D721Med (cell line): ENCODE measurements at regions not wholly inside any gene's neighbourhood (a gene's known extent, or its start where the extent isn't known, plus 50 kb on each side); places are given as distances from the start of the nearest gene placed in this dataset.

ENCODE experiments used
- DNase-seq: peaks from one replicate; pipeline ENCODE4 v3.0.0; 2011; ENCODE audit warnings: low spot score; ENCODE audit not compliant: insufficient read length
- FAIRE-seq: peaks from 2 replicates; lab custom pipeline; 2011; peaks lifted over from hg19 to GRCh38; lab: Jason Lieb, UNC
- TF ChIP-seq, protein P1 (sequence below): IDR thresholded peaks from 2 replicates; pipeline ENCODE4 v1.5.1; 2012; ENCODE audit warnings: mild to moderate bottlenecking, control low read depth; ENCODE audit not compliant: insufficient read depth; ENCODE audit errors: missing control alignments

DNA sequence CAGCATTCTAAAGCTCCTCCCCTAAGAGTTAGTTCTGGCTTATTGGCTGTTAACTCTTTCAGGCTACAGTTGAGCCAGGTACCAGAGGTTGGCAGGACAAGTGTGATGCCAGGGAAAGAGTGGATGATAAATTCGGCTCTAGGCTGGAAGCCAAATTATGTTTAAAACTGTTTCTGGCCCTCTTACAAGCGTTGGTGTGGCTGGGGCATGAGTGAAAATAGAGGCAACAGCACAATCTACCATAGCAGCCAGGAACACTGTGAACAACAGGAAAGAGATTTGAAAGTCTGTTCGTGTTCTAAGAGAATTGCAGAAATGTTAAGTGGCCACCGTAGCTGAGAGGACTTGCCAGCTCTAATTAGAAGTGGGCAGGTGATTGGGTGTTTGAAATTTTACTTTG is 84.2 kb downstream of the CDC7 start:
- TF ChIP-seq, protein P1, sequence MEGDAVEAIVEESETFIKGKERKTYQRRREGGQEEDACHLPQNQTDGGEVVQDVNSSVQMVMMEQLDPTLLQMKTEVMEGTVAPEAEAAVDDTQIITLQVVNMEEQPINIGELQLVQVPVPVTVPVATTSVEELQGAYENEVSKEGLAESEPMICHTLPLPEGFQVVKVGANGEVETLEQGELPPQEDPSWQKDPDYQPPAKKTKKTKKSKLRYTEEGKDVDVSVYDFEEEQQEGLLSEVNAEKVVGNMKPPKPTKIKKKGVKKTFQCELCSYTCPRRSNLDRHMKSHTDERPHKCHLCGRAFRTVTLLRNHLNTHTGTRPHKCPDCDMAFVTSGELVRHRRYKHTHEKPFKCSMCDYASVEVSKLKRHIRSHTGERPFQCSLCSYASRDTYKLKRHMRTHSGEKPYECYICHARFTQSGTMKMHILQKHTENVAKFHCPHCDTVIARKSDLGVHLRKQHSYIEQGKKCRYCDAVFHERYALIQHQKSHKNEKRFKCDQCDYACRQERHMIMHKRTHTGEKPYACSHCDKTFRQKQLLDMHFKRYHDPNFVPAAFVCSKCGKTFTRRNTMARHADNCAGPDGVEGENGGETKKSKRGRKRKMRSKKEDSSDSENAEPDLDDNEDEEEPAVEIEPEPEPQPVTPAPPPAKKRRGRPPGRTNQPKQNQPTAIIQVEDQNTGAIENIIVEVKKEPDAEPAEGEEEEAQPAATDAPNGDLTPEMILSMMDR: no peak
- DNase-seq (no peak), FAIRE-seq (no peak)

DNA sequence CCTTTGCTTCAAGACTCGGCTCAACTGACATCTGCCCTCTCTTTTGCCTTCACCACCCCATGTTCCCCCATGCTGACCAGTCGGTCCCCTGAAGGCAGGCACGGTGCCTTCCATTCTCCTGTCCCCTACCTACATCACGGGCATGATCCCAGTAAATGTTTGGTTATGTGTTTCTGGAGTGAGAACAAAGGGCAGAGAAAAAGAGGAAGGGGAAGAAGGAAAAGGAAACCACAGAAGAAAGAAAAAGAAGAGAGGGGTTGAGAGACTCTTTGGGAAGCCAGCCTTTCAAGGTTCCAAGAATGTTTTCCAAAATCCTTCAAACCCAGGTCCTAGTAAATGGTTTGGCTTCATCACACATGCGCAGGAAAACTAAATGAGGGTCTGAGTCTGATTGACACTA is 84.9 kb downstream of the CDC7 start:
- TF ChIP-seq, protein P1: no peak
- DNase-seq: no peak
- no peak for FAIRE-seq

DNA sequence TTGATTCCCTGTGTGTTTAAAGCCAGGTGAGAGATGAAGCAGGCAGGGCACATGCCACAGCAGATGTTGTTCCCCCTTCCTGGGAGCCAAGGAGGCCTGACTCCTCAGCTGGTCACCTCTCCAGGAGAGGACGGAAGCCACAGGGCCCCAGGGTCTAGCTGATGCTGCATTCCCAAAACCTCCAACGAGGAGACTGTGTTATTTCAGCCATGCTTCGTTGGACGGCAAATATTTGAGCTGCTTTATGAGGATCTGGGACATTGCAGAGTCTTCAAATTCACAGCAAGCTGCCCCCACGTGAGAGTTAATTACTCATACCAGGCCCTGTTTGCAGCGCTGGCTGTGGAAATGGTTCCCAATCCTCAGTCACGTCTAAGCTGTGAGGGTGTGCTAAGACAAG is 85.3 kb downstream of the CDC7 start:
- DNase-seq: no peak
- FAIRE-seq: no peak
- TF ChIP-seq, protein P1: no peak

DNA sequence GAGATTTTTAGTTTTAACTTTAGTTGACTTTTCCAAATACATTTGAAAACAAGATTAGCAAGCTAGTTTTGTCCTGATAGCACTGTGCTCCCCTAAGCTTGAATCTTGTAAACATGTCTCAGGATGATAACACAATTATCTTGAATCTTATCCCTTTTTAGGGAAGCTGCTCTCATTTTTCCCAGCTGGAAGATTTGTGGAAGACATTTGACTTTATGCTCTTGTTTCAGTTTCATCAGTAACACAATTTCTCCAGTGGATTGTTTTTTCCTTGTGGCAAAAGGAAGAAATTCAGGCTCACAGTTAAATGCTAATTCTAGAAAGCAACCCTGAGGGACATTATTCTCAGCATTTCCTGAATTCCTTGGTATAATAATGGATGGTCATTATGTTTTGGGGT is 88.8 kb downstream of the CDC7 start:
- TF ChIP-seq, protein P1: no peak
- FAIRE-seq: no peak
- DNase-seq: no peak

DNA sequence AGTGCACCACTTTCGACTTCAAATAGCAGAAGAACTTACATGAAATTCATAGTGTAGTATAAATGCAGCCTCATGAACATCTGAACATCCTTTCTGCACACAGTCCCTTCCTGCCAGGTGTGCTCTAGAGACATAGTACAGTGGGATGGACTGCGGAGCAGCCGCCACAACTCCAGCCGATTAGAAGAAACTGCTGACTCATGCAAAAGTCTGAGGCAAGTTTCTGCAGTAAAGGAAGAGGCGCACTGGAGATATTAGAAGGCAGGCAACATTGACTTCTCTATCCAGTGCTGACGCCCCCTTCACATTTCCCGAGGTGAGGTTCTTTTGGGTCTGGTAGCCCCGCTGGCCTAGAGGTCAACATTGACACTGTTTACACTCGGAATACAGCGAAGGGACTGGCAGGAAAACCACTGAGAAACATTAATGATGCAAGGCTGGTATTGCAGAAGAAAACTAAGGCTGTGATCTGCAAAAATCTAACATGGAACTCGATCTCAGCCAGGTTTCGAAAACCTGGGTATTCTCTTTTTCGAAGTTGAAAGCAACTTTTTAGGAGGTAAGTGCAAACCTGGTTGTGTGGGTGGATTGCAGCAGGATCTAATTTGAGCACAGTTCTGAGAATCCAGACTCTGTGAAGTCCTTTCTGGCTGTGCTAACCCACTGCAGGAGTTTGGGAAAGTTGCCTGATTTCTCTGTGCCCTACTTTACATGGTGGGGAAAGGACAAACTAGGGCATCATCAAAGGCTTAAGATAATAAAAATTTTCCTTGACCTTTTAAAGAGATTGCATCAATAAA is 90.7 kb downstream of the CDC7 start:
- TF ChIP-seq, protein P1: no peak
- no peak for DNase-seq
- no peak for FAIRE-seq

DNA sequence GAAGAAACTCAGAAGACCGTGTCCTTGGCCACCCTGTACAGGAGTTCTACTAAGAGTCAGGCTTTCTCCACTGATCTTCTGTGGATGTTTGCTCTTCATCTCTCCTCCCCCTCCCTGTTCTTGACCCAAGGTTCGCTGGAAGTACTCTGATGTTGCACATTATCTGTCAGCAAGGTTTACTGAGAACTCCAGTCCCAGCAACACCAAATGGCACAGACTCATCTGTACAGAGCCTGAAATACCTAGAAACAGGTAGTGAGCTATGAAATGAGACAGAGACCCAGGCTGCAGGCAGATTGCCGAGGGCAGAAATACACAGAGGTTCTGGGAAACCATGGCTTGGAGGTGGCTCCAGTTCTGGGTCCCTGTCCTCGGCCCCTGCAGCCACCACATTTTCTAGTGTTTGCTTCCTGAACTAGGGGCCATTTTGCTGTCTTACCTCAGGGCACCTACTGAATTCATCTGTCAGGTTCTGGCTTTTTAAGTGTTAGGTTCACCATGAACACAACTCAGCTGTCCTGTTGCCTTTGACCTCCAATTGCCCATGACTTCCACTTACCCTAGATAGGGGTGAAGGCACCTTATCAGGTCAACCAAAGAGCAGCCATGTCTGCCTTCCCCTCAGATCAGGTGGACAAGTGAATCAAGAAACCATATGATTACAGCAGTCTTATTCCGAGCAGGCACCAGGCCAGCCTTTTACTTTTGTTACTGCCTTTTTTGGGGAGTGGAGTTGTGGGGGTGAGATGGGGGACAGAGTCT is 92.2 kb downstream of the CDC7 start:
- FAIRE-seq: no peak
- DNase-seq: no peak
- TF ChIP-seq, protein P1: no peak
